HG03354 (cell line): ENCODE measurements at regions not wholly inside any gene's neighbourhood (a gene's known extent, or its start where the extent isn't known, plus 50 kb on each side); places are given as distances from the start of the nearest gene placed in this dataset.

Experiments
- ATAC-seq: cut with Tn5 transposase; IDR thresholded peaks from one replicate; pipeline ENCODE4 v1.9.1; 2021; ENCODE audit warnings: mild to moderate bottlenecking; ENCODE audit not compliant: unreplicated experiment, poor library complexity, severe bottlenecking

GRCh38 chr4:173936861-173937260 is 346.6 kb downstream of the FBXO8 start:
- ATAC-seq = no peak

GRCh38 chr4:173935622-173936405 is 347.7 kb downstream of the FBXO8 start:
- ATAC-seq = no peak

DNA sequence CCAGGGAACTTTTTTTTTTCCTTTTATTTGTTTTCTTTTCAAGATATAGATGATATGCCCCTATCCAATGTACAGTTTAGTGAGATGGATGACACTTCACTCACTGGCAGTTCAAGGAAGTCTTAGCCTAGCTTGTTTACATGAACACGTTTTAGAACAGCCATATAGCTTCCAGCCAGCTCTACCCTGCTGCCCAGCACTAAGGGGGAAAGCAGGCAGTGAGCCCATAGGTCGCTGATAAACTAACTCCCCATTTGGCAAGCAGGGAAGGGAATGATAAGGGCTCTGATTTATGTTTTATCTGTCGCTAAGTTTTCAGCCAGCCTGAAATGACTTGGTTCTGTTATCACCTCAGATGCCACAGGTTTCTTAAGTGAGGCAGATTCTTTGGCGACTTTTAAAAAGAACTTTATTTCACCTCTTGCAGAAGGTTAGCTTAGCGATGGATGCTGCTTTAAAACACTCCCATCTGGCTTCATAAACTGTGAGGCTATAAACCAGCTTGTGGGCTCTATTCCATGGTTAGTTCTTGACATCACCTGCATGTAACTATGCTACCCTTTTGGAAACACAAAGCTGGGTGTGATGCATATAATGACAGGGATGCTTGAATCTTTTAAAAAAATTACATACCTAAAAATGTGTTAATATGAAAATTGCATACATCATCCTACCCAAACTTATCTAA is 348.4 kb downstream of the FBXO8 start:
- no peak for ATAC-seq

DNA sequence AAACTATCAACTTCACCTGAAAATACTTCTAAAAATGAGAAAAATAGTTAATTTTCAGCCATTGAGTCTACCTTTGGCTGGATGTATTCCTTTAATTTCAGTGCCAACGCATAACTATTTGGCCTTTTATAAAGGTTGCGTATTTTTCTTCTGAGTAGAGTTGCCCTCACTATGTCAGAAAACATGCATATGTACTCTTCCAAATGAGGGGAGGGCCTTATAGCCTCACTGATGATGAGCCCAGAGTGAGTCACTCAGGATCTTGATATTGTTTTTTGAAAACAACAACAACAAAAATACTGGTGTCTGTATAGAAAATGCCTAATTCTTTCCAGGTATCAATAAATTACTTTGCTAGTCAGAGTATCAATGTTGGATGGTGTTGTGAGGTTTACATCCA is 349.3 kb downstream of the FBXO8 start:
- no peak for ATAC-seq

DNA sequence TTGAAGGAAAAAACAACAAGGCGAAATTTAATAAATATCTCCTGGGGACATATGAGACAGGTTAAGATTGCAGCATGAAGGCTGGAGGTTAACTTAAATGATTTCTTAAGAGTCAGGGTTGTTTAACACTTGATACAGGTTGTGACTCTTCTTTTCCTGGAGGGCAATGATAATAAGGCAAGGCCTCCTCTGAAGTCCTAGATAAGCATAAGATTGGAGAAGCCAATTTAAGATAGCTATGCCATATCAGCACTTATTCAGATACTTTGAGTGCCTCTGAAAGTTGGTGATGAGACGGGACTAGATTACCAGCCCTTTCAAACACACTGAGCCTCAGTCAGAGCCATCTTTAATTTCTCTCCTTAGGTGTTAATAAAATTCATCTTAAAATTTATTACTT is 350.8 kb downstream of the FBXO8 start:
- ATAC-seq = no peak

GRCh38 chr4:173930329-173930967 is 353.0 kb downstream of the FBXO8 start:
- ATAC-seq = no peak

DNA sequence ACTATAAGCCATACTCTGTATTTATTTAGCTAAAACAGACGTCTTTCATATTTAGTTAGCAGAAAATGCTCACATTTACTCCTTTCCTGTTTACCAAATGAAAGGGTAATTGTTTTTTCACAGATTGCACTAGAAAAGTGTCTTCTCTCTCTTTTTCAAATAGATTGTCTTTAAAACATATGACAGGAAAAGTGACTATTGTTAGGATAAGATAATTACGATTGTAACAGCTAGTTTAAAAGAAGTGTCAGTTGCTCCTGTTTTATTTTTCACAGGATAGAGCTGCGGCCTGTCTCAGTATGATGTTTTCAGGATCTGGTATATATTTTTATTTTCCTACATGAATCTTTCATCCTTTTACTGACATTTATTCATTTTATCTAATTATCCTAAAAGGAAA is 353.5 kb downstream of the FBXO8 start:
- ATAC-seq = no peak

- peak; percentile 75 for ATAC-seq
Measured at GRCh38 chr4:173924561-173924960, 358.9 kb downstream of the FBXO8 start.

GRCh38 chr4:173919861-173920260 is 363.6 kb downstream of the FBXO8 start:
- no peak for ATAC-seq

GRCh38 chr4:173919196-173919595 is 364.3 kb downstream of the FBXO8 start:
- ATAC-seq = no peak

- ATAC-seq = no peak
Measured at GRCh38 chr4:173917255-173917960, 366.1 kb downstream of the FBXO8 start.

- no peak for ATAC-seq
Measured at GRCh38 chr4:173913496-173913895, 370.0 kb downstream of the FBXO8 start.

DNA sequence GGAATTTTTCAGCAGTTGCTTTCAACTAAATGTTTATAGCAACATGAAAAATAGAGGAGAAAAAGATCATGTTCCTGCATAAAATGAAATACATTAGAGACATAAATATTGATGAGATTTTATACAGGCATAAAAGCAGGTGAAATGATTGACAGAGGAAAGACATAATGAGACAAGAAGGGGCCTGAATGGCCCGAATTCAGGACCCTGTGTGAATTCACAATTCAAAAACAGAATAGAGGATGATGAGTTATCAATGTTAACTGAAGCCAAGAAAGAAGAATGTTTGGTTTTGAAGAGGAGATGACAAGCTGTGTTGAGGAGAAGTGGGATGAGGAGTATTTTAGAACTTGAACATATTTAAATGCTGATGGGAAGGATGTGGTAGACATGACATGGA is 371.1 kb downstream of the FBXO8 start:
- no peak for ATAC-seq

DNA sequence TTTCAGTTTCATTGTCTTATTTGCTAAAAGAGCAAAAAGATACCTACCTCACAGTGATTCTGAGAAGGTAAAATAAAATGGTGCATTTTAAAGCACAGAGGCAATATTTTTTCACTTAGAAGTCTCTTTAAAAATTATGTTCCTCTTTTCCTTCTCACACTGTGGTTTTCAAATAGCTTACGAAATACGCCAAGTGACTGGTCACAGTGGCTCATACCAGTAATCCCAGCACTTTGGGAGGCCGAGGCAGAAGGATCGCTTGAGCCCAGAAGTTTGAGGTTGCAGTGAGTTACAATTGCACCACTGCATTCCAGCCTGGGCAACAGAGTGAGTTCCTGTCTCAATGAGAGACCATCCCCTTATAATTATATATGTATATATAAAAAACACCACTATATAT is 372.6 kb downstream of the FBXO8 start:
- ATAC-seq = no peak

DNA sequence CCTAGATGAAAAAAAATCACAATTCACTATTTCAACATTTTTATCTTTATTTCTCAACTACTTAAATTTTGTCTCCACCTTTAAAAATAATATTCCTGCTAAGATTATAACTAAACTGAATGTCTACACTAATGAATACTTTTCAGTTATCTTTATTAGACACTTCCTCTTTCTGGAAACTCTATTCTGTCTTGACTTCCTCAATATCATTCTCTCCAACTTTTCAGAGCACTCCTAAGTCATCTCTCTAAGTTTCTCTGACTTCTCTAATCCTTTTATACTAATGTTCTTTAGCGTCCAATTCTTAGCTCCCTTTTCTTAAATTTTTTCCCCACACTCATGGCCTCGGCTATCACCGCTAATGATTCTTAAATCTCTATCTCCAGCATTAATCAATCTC is 374.2 kb downstream of the FBXO8 start:
- no peak for ATAC-seq

- ATAC-seq = no peak
Measured at GRCh38 chr4:173899813-173900212, 369.8 kb upstream of the HAND2 start.

DNA sequence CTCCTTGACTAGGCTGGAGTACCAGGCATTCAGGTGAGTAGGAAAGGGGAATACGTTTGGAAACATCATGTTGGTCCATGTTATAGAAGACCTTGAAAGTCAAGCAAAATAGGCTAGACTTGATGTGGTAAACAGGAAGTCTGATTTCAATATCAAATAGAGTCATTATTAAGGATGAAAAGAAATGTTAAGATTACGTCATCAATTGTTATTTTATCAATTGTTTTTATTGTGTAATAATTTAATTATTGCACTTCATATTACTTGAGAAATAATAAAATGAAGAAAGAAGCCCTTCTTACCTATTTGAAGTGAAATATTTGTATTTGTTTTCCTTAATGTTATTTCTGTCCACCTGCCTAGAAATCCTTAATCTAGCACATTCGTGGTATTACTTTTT is 361.0 kb upstream of the HAND2 start:
- no peak for ATAC-seq

DNA sequence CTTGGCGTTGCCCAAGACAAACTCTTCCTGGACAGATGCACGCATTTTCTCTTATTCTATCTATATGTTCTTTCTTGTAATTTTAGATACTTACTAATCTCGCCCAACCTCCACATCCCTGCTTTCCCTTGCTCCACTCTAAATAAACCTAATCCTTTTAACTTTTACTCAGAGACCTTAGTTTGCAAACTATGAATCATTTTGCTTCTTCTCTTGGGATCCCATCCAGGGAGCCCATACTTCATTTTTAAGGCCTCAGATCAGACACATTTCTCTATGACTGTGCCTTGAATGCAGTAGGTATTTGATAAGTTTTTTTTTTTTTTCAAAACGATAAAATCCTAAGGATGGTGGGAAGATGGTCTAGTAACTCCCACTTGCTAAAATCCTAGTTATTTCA is 353.8 kb upstream of the HAND2 start:
- ATAC-seq = no peak

GRCh38 chr4:173880897-173881296 is 350.9 kb upstream of the HAND2 start:
- ATAC-seq = no peak

DNA sequence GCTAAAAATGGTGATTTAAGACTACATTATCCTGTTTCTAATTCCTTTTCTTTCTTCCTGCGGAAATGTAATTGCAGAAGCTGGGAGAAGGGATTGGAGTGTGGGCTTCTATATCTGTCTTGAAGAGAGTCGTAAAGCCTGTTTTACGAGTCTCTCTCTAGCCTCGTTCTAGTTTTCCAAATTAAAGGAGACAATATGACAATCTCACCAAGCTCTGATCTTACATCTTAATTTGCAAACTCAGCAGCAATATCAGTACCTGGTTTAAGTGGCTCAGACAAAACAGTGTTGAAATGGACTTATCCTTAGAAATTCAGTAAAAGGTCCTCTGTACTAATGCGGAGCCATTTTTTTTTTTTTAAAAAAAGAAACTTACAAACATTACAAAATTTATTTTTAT is 349.5 kb upstream of the HAND2 start:
- ATAC-seq = no peak
